ENCODE measurements at regions not wholly inside any gene's neighbourhood (a gene's known extent, or its start where the extent isn't known, plus 50 kb on each side); places are given as distances from the start of the nearest gene placed in this dataset.

DNA sequence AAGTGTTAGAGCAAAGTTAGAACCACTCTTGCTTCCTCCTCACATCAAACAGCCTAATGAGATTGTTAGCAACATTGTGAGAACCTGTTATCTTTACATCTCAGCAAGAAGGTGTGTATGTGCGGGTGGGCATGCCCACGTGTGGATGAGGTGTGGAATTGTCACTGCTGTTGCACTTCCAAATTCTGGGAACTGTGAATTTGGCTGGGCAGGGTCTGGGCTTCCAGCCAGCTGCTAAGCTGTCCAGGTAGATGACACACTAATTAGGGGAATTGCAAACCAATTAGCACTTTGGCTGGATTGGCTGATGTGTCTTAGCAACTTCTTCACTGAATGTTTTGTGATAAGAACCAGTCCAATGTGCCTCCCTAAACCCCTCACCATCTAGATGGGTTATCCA is 848.2 kb downstream of the DHX35 start (continued):
- TF ChIP-seq RNF2 (IDR thresholded peaks at IDR 0.05; ENCODE audit: borderline replicate concordance, low read depth, low read length, missing control alignments, poor library complexity, severe bottlenecking), result no peak
- TF ChIP-seq ATF3 (IDR thresholded peaks at IDR 0.05; ENCODE audit: insufficient read depth, low read depth, low read length), result no peak
- TF ChIP-seq TBP (IDR thresholded peaks at IDR 0.05; ENCODE audit: low read depth, low read length), result no peak
